NCI-H1048 (cell line): ENCODE measurements at regions not wholly inside any gene's neighbourhood (a gene's known extent, or its start where the extent isn't known, plus 50 kb on each side); places are given as distances from the start of the nearest gene placed in this dataset.
"Not testable (repeated sequence)": the region's sequence is repeated elsewhere in the genome, so short reads cannot be mapped to it uniquely, and the experiment has no call there.

Source experiments
- DNase-seq: peaks from one replicate; lab custom pipeline; 2025; lab: John Stamatoyannopoulos, UW

DNA sequence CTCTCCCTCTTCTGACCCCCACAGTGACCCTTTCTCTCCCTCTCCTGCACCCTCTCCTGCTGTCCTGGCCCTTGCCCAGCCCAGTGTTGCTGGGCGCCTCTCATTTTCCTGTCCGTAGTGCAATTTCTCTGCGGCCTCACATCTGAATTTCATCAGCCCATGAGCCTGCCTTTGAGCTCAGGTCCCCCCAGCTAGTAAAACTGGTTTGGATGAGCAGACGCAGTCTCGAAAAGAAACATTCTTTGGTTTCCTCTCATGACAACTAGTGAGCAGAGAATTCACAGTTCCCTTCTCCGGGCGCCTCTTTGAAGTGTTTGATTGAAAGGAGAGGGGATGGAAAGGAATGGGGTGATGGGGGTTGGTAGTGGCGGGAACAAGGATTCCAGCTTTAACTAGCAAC lies 126.0 kb upstream of the CADM1 start:
- DNase-seq = no peak

DNA sequence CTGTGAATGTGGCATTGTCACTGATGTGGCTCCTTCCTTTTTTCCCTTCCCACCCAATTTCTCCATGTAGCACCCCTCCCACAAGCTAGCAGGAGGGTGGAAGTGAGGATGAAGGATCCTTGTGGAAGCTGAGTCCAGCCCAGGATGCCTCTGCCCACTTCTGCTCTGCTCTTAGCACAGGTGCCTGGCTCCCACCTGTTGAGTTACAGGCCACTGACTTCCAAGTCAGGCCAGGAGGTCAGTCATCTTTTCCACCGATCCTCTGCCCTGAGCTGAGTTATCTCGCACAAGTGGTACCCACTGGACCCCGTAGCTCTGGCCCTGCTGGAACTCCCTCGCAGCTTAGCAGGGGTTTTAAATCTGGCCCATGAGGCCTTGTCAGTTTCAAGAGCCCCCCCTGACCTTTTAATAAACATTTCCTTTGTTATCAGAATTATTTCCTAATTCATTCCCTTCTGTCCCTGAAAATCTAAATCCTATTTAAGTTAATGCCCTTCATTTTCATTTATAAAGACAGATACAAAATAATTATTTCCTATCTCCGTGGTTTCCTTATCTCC lies 125.3 kb upstream of the CADM1 start:
- DNase-seq = no peak

DNA sequence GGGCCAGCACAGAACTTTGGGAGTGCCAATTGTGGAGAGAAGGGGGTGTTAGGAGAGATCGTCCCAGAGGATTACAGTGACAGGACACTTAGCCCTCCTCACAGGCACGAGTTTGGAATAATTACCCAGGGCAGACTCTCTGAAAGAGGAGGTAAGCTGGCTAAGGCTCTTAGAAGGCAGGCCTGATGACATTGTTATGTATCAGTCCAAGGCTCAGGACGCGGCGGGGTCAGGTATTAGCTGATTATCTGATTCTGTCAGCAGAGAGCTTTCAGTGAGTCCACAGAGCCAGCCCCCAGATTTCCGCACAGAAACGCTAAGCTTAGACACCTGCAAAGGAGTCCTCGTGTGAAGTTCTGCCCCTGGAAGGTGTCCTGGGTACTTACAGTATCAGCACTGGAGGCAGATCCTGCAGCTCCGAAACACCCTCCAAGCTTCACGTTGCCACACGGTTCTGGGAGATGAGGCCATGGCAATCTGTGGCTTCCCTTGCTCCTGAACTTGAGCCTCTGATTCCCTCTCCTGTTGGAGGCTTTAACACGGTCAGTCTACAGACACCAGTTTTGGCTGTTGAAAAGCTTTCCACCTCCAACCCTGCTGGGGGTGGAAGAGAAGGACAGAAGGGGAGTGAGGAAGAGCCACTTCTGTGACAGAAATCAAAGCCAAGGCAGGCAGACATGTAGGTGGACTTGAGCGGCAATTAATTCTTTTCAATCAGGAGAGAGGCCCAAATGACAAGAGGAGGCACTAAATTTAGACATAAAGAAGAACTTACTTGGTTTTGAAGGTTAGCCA lies 123.6 kb upstream of the CADM1 start:
- no peak for DNase-seq

DNA sequence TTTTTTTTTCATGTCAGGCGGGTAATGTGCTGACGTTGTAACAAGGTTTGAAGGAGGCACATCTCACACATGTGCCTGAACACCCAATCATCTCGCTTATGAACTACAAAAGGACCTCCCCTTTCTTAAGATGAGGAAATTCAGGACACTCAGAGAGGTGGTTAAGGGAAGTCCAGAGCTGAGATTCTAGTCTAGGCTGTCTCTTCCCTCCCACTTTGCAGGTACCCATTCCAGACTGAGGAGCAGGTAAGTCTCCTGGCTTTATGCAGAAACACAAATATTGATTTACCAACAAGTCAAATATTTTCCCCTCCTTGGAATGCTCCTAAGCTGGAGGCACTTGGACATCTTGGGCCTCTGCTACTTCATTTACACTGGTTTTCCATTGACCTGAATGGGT lies 122.9 kb upstream of the CADM1 start:
- DNase-seq = no peak

DNA sequence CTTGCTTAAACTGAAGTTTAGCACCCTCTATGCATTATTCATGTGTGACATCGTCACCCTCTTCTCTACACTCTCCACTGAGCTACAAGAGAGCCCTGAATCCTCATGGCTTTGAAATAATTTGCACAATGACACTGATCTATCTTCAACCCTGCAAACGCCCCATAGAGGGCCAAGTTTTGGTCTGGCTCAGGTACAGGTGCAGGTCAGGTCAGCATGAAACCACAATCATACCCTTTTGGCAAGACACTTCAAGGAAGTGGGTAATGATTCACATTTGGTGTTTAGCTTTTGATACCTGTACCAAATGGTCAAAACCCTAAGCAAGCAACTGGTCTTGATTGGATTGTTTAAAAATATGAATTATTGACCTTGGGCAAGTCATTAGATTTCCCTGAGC lies 122.2 kb upstream of the CADM1 start:
- DNase-seq = no peak

DNA sequence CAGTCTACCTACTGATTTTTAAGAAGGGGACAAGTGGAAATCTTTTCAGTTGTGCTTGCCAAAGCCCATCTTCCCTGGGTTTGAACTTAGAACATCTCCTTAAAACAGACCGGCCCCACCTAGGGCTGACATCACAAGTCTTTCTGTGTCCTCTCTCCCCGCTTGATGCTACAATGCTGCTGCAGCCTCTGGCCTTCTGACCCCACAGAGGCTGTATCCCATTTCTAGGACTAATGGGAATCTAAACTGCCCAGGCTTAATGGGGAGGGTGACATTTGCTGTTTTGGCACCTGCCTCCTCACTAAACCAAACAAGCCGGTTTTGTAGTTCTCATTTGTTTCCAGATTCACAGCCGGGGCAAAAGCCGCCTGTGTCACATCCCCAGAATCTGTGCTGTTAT lies 121.3 kb upstream of the CADM1 start:
- no peak for DNase-seq

DNA sequence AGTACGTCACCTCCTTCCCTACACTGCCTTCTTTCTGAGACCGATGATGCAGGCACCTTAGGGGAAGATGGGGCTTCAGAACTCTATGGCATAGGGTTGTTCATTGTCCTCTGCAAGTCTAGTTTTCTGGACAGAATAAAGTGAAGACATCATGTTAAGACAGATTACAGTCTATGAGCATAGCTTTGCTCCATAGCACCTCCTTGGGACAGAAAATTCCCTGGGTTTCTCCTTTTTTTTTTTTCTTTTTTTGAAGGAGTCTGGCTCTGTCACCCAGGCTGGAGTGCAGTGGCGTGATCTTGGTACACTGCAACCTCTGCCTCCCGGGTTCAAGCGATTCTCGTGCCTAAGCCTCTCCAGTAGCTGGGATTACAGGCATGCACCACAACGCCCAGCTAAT lies 119.8 kb upstream of the CADM1 start:
- no peak for DNase-seq

DNA sequence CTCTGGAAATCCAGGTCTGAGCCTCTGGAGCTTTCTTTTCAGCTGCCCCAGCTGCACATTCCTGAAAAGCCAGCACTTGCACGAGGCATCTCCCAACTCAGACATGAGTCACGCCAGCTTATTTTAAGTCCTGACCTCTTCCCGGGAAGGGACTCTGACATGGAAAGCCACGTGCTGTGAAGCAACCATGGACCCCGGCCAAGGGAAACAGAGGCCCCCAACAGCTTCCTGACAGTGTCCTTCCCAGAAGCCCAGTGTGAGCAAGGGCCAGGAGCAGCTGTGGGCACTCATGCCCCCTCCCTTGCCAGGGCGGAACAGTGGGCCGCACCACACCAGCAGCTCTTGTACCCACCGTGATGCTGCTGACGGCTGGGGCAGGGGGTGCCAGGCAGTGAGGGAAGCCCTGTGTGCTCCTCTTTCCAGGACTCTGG lies 118.8 kb upstream of the CADM1 start:
- DNase-seq = no peak

DNA sequence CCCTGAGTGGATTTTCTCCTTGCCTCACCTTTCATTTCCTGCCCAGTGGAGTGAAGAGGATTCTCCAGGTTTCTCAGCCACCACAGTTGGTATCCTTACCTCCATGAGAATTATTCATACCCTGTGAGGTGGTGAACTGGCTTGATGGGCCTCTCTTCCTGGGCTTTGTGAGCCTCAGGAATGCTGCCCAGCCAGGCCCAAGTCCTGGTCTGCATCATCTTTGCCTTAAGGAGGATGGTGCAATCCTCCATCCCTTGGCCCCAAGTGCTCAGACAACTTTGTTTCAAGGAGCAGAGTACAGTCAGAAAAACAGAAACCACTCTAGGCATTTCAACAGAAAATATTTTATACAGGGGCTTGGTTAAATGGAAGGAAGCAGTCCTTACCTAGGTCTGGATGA lies 114.2 kb upstream of the CADM1 start:
- DNase-seq = no peak

DNA sequence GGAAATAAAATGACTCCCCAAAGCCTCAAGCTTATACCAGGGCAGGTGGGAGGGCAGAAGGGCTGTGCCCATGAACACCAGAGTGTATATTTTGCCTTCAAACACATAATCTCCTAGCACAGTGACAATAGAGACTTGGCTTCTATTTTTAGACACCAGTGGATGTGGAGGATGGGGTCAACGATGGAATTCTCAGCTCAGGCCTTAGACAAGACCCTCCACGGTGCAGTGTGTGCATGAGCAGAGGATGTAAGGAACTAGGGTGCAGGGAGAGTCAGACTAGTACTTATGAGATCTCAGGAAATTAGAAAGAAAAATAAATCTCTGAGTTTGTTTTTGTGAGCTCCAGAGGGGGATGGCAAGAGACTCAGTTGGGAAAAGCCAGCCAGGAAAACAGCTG lies 113.6 kb upstream of the CADM1 start:
- no peak for DNase-seq

DNA sequence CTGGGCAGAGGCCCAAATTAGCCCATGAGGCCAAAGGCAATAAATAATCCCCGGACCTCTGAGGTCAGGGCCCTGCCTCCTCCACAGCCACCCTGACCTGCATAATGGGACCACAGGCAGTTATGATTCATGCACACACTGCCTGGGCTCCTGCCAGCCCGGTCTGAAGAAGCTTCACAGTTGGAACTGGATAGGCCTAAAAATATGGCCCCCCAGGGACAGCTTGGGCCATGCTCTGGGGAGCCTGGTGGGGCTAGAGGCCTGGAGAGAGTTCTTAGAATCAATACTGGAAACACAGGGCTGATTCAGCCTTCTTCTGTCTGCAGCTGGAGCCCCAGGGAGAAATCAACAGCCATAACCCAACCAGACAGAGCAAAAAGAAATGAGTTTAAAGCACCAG lies 112.8 kb upstream of the CADM1 start:
- no peak for DNase-seq

DNA sequence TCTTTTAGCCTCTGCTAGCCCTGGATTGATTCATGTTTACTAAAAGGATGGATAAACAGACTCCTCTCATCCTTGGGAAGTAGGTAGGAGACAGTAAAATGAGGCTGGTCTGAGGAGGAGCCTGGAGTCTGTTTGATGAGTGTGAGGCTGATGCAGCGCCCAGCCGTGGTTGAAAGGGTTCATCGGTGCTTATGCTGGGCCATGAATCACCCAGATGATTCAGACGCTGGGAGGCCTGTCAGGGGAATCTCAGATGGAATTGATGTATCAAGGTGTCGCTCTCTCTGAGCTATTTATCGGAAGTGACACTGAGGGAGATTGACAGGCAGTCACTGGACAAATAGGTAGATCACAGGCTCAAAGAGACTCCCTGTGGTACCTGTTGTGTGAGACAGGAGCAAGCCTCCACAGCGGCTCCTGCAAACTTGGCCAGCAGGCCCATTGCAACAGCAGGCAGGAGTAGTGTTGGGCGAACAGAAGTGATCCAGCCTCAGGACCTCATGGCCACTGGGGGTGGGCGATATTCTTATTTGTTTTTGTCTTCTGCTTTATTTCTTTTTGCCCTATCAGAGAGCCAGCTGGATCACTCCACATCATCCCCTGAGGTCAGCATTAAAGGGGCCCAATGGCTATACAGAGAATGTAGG lies 109.9 kb upstream of the CADM1 start:
- no peak for DNase-seq

DNA sequence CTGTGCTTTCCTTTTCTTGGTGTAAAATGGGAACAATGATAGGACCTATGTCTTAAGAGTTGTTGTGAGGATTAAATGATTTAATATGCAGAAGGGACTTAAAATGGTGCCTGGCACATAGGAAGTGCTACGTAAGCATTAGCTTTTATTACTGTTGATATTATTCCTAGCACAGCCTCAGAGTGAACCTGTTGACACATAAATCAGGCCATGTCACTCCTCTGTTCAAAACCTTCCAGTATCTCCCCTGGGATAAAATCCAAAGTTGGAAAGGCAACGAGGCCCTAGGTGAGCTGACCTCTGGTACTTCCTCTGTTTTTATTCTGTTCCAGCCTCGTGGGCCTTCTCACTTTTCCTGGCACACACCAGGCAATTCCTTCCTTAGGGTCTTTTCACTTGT lies 108.8 kb upstream of the CADM1 start:
- no peak for DNase-seq

DNA sequence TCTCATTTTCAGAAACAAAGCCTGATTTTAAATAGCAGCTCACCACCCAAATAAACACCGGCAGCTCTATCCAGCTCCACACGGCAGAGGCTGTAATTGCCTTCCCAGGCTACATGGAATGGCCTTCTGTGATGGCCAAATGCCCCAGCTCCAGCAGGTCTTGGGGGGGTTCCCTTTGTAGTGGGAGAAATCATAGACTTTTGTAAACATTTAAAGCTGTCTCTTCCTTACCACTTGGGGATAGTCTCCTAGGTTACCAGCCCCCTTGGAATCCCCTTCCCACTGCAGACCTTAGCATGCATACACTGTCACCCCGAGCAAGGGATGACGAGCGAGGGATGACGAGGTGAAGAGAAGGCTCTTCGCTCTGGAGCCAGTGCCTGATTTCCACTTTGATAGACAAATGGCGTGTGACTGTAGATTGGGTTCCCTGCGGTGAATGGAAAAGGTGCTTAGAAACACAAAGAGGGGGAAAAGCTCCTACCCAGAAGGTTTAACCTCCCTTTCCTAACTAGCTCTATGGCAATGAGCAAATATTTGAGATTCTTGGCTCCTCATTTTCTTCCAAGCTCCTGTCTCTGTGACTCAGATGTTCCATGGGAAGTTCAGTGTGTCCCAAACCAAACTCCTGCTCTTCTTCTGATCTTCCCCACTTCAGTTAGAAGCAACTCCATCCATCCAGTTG lies 108.0 kb upstream of the CADM1 start:
- no peak for DNase-seq

DNA sequence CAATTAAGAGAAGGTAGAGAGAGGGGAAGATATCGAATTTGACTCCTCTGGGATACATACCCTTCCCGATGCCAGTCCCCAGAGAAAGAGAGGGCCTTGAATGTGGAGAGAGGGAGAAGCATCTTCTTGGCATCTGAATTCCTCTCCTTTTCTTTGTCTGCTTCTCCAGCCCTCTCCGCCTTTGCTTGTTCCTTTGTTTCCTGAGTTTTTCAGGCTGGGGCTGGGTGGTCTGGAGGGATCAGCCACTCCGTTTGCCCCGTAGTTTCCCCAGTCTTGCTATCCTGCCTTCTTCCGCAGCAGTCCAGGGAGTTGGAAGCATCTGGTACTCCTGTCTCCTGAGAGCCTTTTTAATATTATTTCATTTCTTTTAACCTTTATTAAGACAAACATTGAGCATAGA lies 107.1 kb upstream of the CADM1 start:
- DNase-seq = no peak

DNA sequence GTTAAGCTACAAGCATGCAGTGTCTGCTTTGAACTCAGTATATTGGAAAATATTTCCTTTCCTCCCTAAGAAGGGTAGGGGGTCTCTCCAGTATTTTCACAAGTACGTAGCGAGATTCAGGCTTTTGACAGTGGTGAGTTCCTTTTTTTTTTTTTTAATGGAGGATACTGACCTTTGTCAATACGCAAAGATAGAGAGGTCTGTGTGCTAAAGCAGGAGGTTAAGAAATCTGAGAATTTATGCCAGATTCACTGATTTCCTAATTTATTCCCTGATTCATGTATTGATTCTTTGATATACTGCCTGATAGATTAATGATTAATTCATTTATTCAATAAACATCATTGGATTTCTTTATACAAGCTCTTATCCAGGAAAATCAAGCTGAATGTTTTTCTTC lies 106.7 kb upstream of the CADM1 start:
- no peak for DNase-seq

DNA sequence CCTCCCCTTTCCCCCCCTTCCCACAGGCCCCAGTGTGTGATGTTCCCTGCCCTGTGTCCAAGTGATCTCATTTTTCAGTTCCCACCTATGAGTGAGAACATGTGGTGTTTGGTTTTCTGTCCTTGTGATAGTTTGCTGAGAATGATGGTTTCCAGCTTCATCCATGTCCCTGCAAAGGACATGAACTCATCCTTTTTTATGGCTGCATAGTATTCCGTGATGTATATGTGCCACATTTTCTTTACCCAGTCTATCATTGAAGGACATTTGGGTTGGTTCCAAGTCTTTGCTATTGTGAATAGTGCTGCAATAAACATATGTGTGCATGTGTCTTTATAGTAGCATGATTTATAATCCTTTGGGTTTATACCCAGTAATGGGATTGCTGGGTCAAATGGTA lies 106.0 kb upstream of the CADM1 start:
- not testable (repeated sequence) for DNase-seq

DNA sequence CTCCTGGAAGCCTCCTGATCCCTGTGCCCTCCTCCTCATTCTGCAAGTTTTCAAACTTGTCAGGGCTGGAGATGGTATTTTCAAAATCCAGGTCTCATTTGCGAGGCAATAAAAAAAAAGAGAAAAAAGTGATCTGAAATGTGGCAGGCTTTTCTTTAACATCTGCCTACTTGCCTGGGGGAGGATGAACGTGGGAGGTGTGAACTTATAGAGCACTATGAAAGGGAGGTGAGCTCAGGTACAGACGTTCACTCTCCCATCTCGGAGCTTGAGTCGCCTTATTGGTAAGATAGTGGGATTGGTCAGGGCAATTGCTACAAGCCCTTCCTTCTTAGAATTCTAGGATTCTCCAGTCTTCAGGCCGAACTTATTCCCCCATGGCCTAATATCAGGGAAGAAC lies 104.8 kb upstream of the CADM1 start:
- no peak for DNase-seq

DNA sequence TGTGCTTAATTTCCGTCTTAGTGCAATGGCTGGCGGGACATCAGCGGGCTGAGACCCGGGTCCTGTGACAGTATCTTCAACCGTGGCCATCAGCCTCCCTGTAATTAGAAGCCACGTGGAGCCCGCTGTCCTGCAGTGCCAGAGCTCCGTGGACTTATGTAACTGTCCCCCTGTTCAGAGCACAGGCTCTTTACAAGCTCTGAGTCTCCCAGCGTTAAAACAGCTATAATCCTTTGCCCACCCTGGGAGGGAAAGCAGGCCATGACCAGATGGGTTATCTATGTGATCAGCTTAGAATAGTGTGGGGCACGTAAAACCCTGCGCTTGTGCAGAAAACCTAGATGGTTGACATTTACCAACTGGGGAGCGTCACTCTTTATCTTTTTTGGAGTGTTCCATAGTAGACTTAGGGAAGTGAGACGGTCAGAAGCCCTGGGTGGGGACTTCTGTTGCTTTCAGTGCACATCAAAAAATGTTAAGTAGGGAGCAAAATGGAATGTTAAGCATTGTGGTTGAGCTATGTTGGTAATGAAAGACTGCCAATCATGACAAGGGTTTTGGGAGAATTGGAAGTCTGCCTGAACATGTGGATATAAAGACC lies 103.5 kb upstream of the CADM1 start:
- no peak for DNase-seq

DNA sequence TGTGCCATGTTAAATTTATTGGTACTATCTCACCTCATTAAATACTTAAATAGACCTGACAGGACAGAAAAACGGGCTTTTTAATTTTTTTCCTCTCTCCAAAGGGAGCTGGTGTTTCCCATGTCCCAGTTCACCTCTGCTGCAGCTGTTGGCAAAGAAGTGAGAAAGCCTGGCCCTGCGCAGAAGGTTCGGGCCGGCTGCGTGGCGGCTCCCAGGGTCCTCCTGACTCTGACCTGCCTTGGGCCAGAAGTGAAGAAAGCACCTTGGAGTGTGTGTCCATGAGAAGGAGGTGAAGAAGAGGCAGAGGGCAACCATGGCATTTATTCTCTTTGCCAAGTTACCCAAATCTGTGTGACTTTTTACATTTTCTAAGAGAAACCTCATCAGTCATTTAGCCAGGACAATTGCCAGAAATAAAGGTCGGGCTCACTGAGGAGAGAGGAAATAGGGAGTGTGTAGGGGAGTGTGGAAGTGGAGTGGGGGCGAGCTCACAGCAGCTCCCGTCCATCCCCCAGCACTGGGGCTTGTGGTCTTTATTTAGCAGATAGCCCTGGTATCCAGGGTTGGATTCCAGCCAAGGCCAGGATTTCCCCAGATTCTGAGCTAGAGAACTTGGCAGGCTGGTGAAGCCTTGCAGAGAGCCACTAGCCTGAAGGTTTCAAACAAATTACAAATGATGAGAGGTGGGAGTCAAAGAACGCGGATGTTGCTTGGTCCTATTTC lies 102.4 kb upstream of the CADM1 start:
- no peak for DNase-seq

DNA sequence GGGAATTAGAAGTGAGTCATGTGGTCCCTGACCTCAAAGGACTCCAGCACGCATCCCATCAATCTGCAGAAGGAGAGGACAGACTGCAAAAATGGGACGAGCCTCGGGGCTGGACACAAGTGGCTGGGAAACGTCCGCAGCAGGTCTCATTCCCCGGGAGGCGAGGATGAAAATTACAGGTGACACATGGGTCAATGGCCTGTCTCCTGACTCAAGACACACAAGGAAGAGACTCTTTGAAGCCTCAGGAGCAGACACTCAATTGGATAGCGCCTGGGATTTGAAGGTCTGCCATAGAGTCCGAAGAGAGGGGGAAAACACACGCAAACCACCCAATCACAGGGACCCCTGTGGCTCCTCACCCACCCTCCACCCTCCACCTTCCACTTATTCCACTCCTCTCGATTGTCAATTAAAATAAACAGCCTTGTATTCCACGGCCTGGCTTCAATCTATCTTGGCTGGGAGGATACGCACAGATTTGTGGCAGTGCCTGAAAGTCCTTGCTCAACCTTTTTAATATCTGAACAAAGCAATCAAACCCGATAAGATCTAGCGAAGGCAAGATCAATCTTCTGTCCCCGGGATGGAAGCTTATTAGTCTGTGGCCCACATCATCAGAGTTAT lies 101.8 kb upstream of the CADM1 start:
- DNase-seq = no peak
